Fibroblast of pulmonary artery (primary cell): ENCODE measurements at regions not wholly inside any gene's neighbourhood (a gene's known extent, or its start where the extent isn't known, plus 50 kb on each side); places are given as distances from the start of the nearest gene placed in this dataset.
A peak's percentile ranks its signal among the peaks of the same experiment; 100 is the strongest.

Experiments
- DNase-seq: peaks from one replicate; pipeline ENCODE4 v3.0.0-alpha.2; 2010; ENCODE audit warnings: low read depth
- H3K4me3 ChIP-seq: replicated peaks from 2 replicates; pipeline ENCODE4 v1.5.1; 2011; ENCODE audit warnings: low read depth, mild to moderate bottlenecking, control low read depth, low read length, moderate library complexity
- TF ChIP-seq, protein P1 (sequence below): IDR thresholded peaks from 2 replicates; pipeline ENCODE4 v1.5.1; 2011; ENCODE audit warnings: mild to moderate bottlenecking, control low read depth, low read length, inconsistent platforms; ENCODE audit errors: missing control alignments

DNA sequence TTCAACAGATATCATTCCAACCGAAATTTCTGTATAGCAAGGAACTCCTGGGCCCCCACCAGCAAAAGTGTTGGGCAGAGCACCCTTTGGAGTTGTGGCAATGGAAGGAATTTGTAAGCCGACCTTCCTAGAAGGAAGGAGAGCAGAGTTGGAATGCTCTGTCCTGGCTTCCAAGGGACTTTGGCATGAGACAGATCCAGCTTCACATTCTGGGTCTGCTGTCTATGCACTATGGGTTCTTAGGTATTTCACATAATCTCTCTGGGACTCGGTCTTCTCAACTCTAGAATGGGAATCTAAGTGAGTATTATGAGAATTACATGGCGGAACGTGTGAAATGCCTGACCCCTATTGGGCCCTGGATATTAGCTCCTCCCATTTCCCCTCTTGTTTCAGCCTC is 63.2 kb upstream of the MARCHF10 start:
- DNase-seq = no peak
- H3K4me3 ChIP-seq = no peak overlapping the region
- TF ChIP-seq, protein P1, sequence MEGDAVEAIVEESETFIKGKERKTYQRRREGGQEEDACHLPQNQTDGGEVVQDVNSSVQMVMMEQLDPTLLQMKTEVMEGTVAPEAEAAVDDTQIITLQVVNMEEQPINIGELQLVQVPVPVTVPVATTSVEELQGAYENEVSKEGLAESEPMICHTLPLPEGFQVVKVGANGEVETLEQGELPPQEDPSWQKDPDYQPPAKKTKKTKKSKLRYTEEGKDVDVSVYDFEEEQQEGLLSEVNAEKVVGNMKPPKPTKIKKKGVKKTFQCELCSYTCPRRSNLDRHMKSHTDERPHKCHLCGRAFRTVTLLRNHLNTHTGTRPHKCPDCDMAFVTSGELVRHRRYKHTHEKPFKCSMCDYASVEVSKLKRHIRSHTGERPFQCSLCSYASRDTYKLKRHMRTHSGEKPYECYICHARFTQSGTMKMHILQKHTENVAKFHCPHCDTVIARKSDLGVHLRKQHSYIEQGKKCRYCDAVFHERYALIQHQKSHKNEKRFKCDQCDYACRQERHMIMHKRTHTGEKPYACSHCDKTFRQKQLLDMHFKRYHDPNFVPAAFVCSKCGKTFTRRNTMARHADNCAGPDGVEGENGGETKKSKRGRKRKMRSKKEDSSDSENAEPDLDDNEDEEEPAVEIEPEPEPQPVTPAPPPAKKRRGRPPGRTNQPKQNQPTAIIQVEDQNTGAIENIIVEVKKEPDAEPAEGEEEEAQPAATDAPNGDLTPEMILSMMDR = no peak

DNA sequence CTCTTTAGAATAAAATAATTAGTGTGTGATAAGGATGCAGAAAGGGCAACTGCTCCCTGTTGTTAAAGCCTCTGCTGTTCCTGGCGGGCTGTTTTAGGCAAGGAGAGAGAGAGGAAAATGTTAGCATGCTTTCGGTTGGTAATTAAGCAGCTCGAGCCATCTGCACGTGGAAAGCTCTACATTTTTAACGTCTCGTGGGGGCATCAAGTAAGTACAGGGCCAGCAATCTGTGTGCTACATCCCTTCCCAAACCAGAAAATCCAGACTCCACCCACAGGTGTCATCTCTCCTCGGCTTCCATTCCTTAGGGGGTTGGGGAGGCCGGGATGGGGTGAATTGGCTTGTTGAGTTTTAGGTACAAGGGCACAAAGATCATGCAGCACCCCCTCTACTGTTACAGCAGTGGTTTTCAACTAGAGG is 62.4 kb upstream of the MARCHF10 start:
- no peak for DNase-seq
- TF ChIP-seq, protein P1 = no peak
- no peak overlapping the region for H3K4me3 ChIP-seq

DNA sequence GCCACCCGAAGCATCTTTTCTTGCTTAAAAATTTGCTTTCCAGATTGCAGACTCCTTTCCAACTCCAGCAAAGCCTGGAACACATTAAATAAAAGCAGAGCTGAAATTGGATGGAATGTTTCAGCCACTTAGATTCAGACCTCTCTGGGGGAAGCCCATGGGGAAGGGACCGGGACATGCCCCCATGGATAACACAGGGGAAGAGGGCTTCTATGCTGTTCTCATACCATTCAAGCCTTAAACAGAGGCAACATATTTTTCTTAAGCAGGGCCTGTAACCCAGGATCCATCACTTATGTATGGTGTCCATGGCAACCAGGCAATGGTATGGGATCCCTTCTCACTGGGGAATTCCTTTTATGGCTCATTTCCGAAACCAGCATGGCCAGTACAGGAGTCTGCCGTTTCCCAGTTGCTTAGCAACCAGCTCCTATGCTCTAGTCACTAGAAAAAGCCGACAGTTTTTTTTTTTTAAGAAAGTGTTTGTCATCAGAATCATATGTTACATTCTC is 62.0 kb upstream of the MARCHF10 start:
- no peak overlapping the region for H3K4me3 ChIP-seq
- TF ChIP-seq, protein P1 = no peak
- peak; percentile 78 for DNase-seq

DNA sequence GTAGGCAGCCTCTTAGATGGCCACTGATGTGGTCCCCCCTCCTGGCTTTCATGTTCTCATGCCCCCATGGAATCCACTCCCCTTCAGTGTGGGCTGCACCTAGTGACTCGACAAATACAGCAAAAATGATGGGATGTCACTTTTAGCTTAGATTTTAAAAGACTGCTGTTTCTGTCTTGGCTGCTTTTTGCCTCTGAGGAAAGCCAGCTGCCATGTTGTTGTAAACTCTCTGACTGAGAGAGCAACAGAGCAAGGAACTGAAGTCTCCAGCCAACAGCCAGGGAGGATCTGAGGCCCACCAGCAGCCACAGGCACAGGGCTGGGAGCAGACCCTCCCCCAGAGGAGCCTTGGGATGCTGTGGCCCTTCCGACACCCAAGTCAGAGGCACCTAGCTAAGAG is 60.6 kb upstream of the MARCHF10 start:
- H3K4me3 ChIP-seq = no peak overlapping the region
- TF ChIP-seq, protein P1 = no peak
- no peak for DNase-seq

DNA sequence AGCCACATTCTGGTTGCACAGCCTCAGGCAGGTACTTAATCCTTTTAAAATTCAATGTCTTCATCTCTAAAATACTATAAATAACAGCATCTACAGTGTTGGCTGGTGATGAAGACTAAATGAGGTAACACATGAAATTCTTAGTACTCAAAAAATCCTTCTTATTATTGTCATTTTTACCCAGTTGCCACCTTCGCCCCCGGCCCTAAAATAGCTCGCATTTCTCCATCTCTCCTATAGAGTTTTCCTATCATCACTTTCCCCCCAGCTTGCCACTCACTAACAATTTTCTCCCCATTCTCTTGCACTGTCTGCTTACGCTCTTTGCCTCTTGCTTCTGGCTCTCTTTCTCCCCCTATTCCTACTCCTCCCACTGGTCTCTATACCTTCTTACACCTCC is 59.9 kb upstream of the MARCHF10 start:
- TF ChIP-seq, protein P1 = no peak
- DNase-seq = no peak
- no peak overlapping the region for H3K4me3 ChIP-seq

DNA sequence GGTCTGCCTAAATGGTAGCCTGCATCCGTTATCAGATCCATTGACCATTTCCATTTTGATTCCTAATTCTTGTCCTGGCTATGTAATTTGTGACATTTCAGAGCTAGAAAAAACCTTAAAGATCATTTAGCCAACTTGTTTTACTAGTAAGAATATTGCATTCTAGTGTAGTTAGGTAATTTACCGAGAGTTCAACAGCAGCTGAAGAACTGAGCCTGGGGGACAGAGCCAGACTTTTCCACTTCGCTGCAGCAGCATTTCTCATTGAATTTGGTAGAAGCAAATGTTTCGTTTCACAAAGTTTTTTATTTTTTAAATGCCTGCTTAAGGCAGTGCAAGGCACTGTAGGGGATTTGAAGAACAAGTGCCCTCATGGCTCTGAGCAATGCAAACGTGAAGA is 59.2 kb upstream of the MARCHF10 start:
- TF ChIP-seq, protein P1 = no peak
- H3K4me3 ChIP-seq = no peak overlapping the region
- no peak for DNase-seq

DNA sequence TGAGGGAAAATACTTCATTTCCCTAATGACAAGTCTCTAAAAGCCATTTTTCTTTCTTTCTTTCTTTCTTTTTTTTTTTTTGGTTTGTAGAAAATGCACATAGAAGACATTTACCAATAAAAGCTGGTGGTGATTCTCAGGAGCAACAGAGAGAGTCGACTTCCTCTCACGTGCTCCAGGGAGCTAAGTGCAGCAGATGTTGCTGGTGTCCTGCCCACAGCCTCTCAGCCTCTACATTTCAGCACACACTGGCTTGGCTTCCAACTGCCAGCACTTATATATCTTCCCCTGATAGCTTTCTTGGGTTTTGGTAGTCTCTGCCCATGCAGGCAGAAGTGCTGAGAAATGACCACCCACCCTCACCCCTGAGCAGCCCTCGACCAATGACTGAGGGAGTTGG is 58.4 kb upstream of the MARCHF10 start:
- no peak for DNase-seq
- TF ChIP-seq, protein P1 = no peak
- H3K4me3 ChIP-seq = no peak overlapping the region
